K562 (cell line): ENCODE measurements at regions not wholly inside any gene's neighbourhood (a gene's known extent, or its start where the extent isn't known, plus 50 kb on each side); places are given as distances from the start of the nearest gene placed in this dataset.

Source experiments
- CCNT2 ChIP-seq: IDR thresholded peaks from 2 replicates; pipeline ENCODE4 v1.6.1; 2011; ENCODE audit warnings: borderline replicate concordance, low read depth, mild to moderate bottlenecking, moderate library complexity, mixed read lengths, low read length; ENCODE audit not compliant: insufficient read length; ENCODE audit errors: extremely low read depth
- CTCF ChIP-seq, 3 experiments: IDR thresholded peaks in 2 of 3; conservative IDR thresholded peaks in 1 of 3; 2 replicates each; pipeline ENCODE4 v1.5.1; 2011 to 2012; ENCODE audit warnings: low read length in 3 of 3, mild to moderate bottlenecking in 3 of 3, control low read depth in 2 of 3, improper control_type of control experiment in 1 of 3, inconsistent platforms in 1 of 3, low read depth in 1 of 3, mixed read lengths in 1 of 3, moderate library complexity in 1 of 3; ENCODE audit not compliant: insufficient read depth in 2 of 3
- E2F1 ChIP-seq: sonication (generic); formaldehyde crosslinking; IDR thresholded peaks from 2 replicates; pipeline ENCODE4 v1.8.1; 2023; ENCODE audit warnings: mild to moderate bottlenecking, missing genetic modification reagents, moderate library complexity
- FIP1L1 ChIP-seq: fragments of 200-400 bp; formaldehyde crosslinking; IDR thresholded peaks from 2 replicates; pipeline ENCODE4 v1.6.1; 2018; ENCODE audit warnings: mild to moderate bottlenecking, low read depth, low read length; ENCODE audit not compliant: poor library complexity, severe bottlenecking
- HDGF ChIP-seq: fragments of 450-650 bp; IDR thresholded peaks from 2 replicates; pipeline ENCODE4 v1.6.1; 2016
- JUNB ChIP-seq: fragments of 450-650 bp; formaldehyde crosslinking; conservative IDR thresholded peaks from 2 replicates; pipeline ENCODE4 v1.4.0; 2020; ENCODE audit warnings: mild to moderate bottlenecking
- MLX ChIP-seq, 2 experiments: fragments of 450-650 bp in 1 of 2; sonication (generic) in 1 of 2; formaldehyde crosslinking; conservative IDR thresholded peaks; 2 replicates each; pipeline versions ENCODE4 v1.4.0 to v1.8.1; 2020 to 2022; ENCODE audit warnings: mild to moderate bottlenecking in 1 of 2, missing genetic modification reagents in 1 of 2
- NCOA4 ChIP-seq: fragments of 450-650 bp; IDR thresholded peaks from 2 replicates; pipeline ENCODE4 v1.6.1; 2018; ENCODE audit warnings: mild to moderate bottlenecking; ENCODE audit not compliant: partially characterized antibody
- POLR2AphosphoS2 ChIP-seq: IDR thresholded peaks from 2 replicates; pipeline ENCODE4 v1.6.1; 2012; ENCODE audit warnings: low read length, improper control_type of control experiment
- RAD51 ChIP-seq: fragments of 450-650 bp; IDR thresholded peaks from 2 replicates; pipeline ENCODE4 v1.7.1; 2016; ENCODE audit warnings: low read depth, mild to moderate bottlenecking, borderline replicate concordance
- RCOR1 ChIP-seq, 2 experiments: IDR thresholded peaks; 2 replicates each; pipeline ENCODE4 v1.6.1; 2012; ENCODE audit warnings: low read depth in 2 of 2, low read length in 2 of 2, borderline replicate concordance in 1 of 2, improper control_type of control experiment in 1 of 2
- SMC3 ChIP-seq: conservative IDR thresholded peaks from 2 replicates; pipeline ENCODE4 v1.6.1; 2011; ENCODE audit warnings: low read depth, low read length, improper control_type of control experiment; ENCODE audit not compliant: insufficient read depth
- SRSF3 ChIP-seq: fragments of 200-400 bp; formaldehyde crosslinking; IDR thresholded peaks from 2 replicates; pipeline ENCODE4 v1.6.1; 2016; ENCODE audit warnings: mild to moderate bottlenecking, low read length, moderate library complexity; ENCODE audit not compliant: insufficient read depth
- ZBTB11 ChIP-seq, 3 experiments: fragments of 200-800 bp in 1 of 3; fragments of 250-450 bp in 1 of 3; fragments of 450-650 bp in 1 of 3; sonication (Bioruptor Pico) in 1 of 3; sonication (Bioruptor generic) in 1 of 3; formaldehyde crosslinking in 1 of 3; IDR thresholded peaks; 2 replicates each; pipeline versions ENCODE4 v1.6.1 to v1.8.0; 2016 to 2022; ENCODE audit warnings: mild to moderate bottlenecking in 2 of 3, missing genetic modification characterization in 2 of 3, missing compliant biosample characterization in 1 of 3, moderate library complexity in 1 of 3
- ZFP91 ChIP-seq: sonication (generic); formaldehyde crosslinking; IDR thresholded peaks from 2 replicates; pipeline ENCODE4 v1.8.0; 2022; ENCODE audit warnings: mild to moderate bottlenecking, missing genetic modification reagents
- ZNF347 ChIP-seq: fragments of 450-650 bp; formaldehyde crosslinking; IDR thresholded peaks from 2 replicates; pipeline ENCODE4 v1.4.0; 2020; ENCODE audit warnings: low read depth, mild to moderate bottlenecking, moderate library complexity
- ZNF830 ChIP-seq: fragments of 250-450 bp; sonication (Bioruptor Pico); IDR thresholded peaks from 2 replicates; pipeline ENCODE4 v1.5.0; 2021; ENCODE audit warnings: mild to moderate bottlenecking

- no peak for TF ChIP-seq ZBTB11 (CRISPR knock-in tag; IDR thresholded peaks at IDR 0.05)
- TF ChIP-seq NCOA4, result no peak
- TF ChIP-seq CTCF (IDR thresholded peaks at IDR 0.05 in 2 of 3, conservative IDR thresholded peaks at IDR 0.05 in 1 of 3; ENCODE audit: insufficient read depth in 2 of 3, low read depth in 1 of 3, low read length in 3 of 3), result peak; percentile 67 to 91 (median 84)
- no peak for TF ChIP-seq JUNB (CRISPR knock-in tag)
- no peak for TF ChIP-seq ZNF830 (CRISPR knock-in tag)
- 0 out of 4 replicates have a peak, but pooled peaks of 1 of the 2 experiments have one; percentile 14 for TF ChIP-seq RCOR1 (IDR thresholded peaks at IDR 0.05; ENCODE audit: borderline replicate concordance in 1 of 2, low read depth in 2 of 2, low read length in 2 of 2)
- no peak for TF ChIP-seq HDGF
- no peak for TF ChIP-seq E2F1
- TF ChIP-seq MLX (CRISPR knock-in tag; conservative IDR thresholded peaks at IDR 0.05), result no peak
- no peak for TF ChIP-seq RAD51
- no peak for TF ChIP-seq FIP1L1
- TF ChIP-seq ZNF347 (CRISPR knock-in tag), result no peak
- TF ChIP-seq SMC3, result peak; percentile 75
- no peak for TF ChIP-seq POLR2AphosphoS2
- TF ChIP-seq SRSF3, result no peak
- TF ChIP-seq CCNT2, result no peak
- TF ChIP-seq ZFP91 (CRISPR knock-in tag), result no peak
These were observed 194.1 kb downstream of the SS18 start (continued) for GRCh38 chr18:25896178-25896780.
